GM12874 (cell line): ENCODE measurements at regions not wholly inside any gene's neighbourhood (a gene's known extent, or its start where the extent isn't known, plus 50 kb on each side); places are given as distances from the start of the nearest gene placed in this dataset.
A peak's percentile ranks its signal among the peaks of the same experiment; 100 is the strongest.

Experiments used
- TF ChIP-seq, protein P1 (sequence below): IDR thresholded peaks from 2 replicates; pipeline ENCODE4 v1.5.1; 2011; ENCODE audit warnings: low read depth, mild to moderate bottlenecking, control low read depth, low read length, moderate library complexity; ENCODE audit not compliant: insufficient read depth

GRCh38 chr2:126482582-126483464 is 173.1 kb upstream of the GYPC start:
- TF ChIP-seq, protein P1, sequence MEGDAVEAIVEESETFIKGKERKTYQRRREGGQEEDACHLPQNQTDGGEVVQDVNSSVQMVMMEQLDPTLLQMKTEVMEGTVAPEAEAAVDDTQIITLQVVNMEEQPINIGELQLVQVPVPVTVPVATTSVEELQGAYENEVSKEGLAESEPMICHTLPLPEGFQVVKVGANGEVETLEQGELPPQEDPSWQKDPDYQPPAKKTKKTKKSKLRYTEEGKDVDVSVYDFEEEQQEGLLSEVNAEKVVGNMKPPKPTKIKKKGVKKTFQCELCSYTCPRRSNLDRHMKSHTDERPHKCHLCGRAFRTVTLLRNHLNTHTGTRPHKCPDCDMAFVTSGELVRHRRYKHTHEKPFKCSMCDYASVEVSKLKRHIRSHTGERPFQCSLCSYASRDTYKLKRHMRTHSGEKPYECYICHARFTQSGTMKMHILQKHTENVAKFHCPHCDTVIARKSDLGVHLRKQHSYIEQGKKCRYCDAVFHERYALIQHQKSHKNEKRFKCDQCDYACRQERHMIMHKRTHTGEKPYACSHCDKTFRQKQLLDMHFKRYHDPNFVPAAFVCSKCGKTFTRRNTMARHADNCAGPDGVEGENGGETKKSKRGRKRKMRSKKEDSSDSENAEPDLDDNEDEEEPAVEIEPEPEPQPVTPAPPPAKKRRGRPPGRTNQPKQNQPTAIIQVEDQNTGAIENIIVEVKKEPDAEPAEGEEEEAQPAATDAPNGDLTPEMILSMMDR, result peak; percentile 36; the same call in 1 of the 2 replicates

- TF ChIP-seq, protein P1, result no peak
These were observed 161.4 kb upstream of the GYPC start for GRCh38 chr2:126494593-126494992.

DNA sequence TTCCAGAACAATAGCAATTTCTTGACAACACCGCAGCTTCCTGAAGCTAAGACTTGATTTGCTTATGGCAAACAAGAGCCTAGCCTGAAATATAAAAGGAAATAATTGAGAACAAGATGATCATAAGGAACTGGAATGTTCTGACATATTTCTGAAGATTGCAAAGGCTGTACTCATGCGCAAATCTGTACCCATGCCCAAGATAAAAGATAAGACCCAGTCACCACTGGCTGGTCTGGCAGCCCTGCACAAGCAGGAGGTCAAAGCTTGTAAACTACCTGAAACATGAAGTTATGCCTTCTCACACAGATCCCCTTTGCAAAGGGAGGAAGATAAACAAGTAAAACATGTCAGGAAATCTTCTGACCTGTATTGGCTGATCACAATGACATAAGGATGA is 160.8 kb upstream of the GYPC start:
- TF ChIP-seq, protein P1, result no peak

- TF ChIP-seq, protein P1, result no peak
These were observed 159.5 kb upstream of the GYPC start for GRCh38 chr2:126496493-126496892.

- TF ChIP-seq, protein P1, result no peak
These were observed 152.5 kb upstream of the GYPC start for GRCh38 chr2:126503476-126503875.

- TF ChIP-seq, protein P1, result no peak
These were observed 151.0 kb upstream of the GYPC start for GRCh38 chr2:126504949-126505348.

- TF ChIP-seq, protein P1, result no peak
These were observed 149.2 kb upstream of the GYPC start for GRCh38 chr2:126506786-126507185.
